ENCODE measurements at regions not wholly inside any gene's neighbourhood (a gene's known extent, or its start where the extent isn't known, plus 50 kb on each side); places are given as distances from the start of the nearest gene placed in this dataset.

GRCh38 chr4:154687840-154688239 lies 56.0 kb upstream of the LRAT start:
- intact Hi-C loops (cut with micrococcal nuclease; ENCODE audit: unreplicated experiment), result loop anchor here (1.0 kb wide), 1 partner anchor 91 kb away; no protein-coding TSS in a partner anchor
- TF ChIP-seq CTCF (IDR thresholded peaks at IDR 0.05; ENCODE audit: unreplicated experiment), result no peak
- no peaks in the 10 kb centered on the region for H3K36me3 Mint-ChIP-seq (ENCODE audit: insufficient read depth, unreplicated experiment)
- CTCF ChIA-PET, result interaction anchor here (1.3 kb wide), 1 partner anchor 20 kb away, joined by 7 read pairs; no protein-coding TSS in a partner anchor
- DNase-seq, result no peak
- H3K27me3 Mint-ChIP-seq (ENCODE audit: unreplicated experiment), result no peaks in the 10 kb centered on the region
- no TSS peak for BruUV-seq (replicated peaks)
- no peak overlapping the region for H3K27ac Mint-ChIP-seq (ENCODE audit: unreplicated experiment)
- no peaks in the 10 kb centered on the region for H3K9me3 Mint-ChIP-seq (ENCODE audit: low read depth, unreplicated experiment)
- no peaks in the 10 kb centered on the region for H3K4me1 Mint-ChIP-seq (ENCODE audit: low read depth, unreplicated experiment)
- no peak overlapping the region for H3K4me3 Mint-ChIP-seq (ENCODE audit: low read depth, unreplicated experiment)

GRCh38 chr4:154691229-154691628 lies 52.6 kb upstream of the LRAT start:
- H3K36me3 Mint-ChIP-seq (ENCODE audit: insufficient read depth, unreplicated experiment), result no peaks in the 10 kb centered on the region
- intact Hi-C loops (cut with micrococcal nuclease; ENCODE audit: unreplicated experiment), result no loop called here
- no peaks in the 10 kb centered on the region for H3K4me1 Mint-ChIP-seq (ENCODE audit: low read depth, unreplicated experiment)
- H3K9me3 Mint-ChIP-seq (ENCODE audit: low read depth, unreplicated experiment), result no peaks in the 10 kb centered on the region
- BruUV-seq (replicated peaks), result no TSS peak
- CTCF ChIA-PET, result no interaction called here
- no peak for DNase-seq
- H3K27me3 Mint-ChIP-seq (ENCODE audit: unreplicated experiment), result no peaks in the 10 kb centered on the region
- no peak overlapping the region for H3K27ac Mint-ChIP-seq (ENCODE audit: unreplicated experiment)
- H3K4me3 Mint-ChIP-seq (ENCODE audit: low read depth, unreplicated experiment), result no peak overlapping the region
- TF ChIP-seq CTCF (IDR thresholded peaks at IDR 0.05; ENCODE audit: unreplicated experiment), result no peak

- Mint-ChIP-seq H3K27ac (ENCODE audit: unreplicated experiment) (no peak overlapping the region), H3K4me1 (ENCODE audit: low read depth, unreplicated experiment) (no peaks in the 10 kb centered on the region), H3K27me3 (ENCODE audit: unreplicated experiment) (no peaks in the 10 kb centered on the region), H3K4me3 (ENCODE audit: low read depth, unreplicated experiment) (no peak overlapping the region), H3K36me3 (ENCODE audit: insufficient read depth, unreplicated experiment) (no peaks in the 10 kb centered on the region), H3K9me3 (ENCODE audit: low read depth, unreplicated experiment) (no peaks in the 10 kb centered on the region)
- TF ChIP-seq CTCF (IDR thresholded peaks at IDR 0.05; ENCODE audit: unreplicated experiment), result no peak
- intact Hi-C loops (cut with micrococcal nuclease; ENCODE audit: unreplicated experiment), result no loop called here
- CTCF ChIA-PET, result no interaction called here
- no TSS peak for BruUV-seq (replicated peaks)
- DNase-seq, result no peak
These were observed 51.4 kb upstream of the LRAT start for GRCh38 chr4:154692304-154692818.
